ENCODE measurements at regions not wholly inside any gene's neighbourhood (a gene's known extent, or its start where the extent isn't known, plus 50 kb on each side); places are given as distances from the start of the nearest gene placed in this dataset.
"Not testable (repeated sequence)": the region's sequence is repeated elsewhere in the genome, so short reads cannot be mapped to it uniquely, and the experiment has no call there.

DNA sequence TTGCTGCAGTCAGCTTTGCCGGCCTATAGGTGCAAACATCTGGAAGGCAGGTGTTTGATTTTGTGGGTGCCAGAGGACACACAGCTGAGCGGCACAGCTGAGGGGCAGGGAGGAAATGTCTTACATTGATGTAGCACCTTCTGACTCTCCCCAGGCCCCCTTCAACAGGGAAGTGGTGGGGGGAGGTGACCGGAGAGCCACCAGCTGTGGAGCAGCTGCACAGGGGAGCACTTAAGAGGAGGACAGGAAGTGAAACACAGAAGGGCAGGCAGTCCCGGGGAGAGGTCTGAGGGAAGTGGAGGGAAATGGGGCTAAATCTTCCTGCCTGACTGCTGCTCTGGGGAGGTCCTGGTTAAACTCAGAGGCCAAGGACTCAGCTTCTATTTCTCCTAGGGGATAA, 409.1 kb downstream of the TNS1 start:
- H3K9me3 ChIP-seq (ENCODE audit: control insufficient read depth, low read length) = no peaks in the 10 kb centered on the region
- no peak for DNase-seq
- H3K4me1 ChIP-seq (ENCODE audit: control insufficient read depth, insufficient read depth, low read length, poor library complexity, severe bottlenecking) = no peaks in the 10 kb centered on the region

DNA sequence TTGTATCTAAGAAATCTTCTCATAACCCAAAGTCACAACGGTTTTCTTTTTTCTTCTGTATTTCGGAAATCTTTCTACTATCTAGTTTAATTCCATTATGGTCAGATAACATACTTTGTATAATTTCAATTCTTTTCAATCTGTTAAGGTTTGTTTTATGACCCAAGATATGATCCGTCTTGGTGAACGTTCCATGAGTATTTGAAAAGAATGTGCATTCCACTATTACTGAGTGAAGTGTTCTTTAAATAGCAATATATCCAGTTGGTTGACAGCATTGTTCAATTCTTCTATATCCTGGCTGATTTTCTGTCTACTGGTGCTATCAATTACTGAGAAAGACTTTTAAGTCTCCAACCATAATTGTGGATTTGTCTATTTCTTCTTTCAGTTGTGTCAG, 414.5 kb downstream of the TNS1 start:
- Histone ChIP-seq H3K36me3 (ENCODE audit: control insufficient read depth, insufficient read depth, low read length) (no peaks in the 10 kb centered on the region), H3K4me1 (ENCODE audit: control insufficient read depth, insufficient read depth, low read length, poor library complexity, severe bottlenecking) (no peaks in the 10 kb centered on the region), H3K4me3 (ENCODE audit: insufficient read depth, low read depth, low read length, poor library complexity, severe bottlenecking) (no peak overlapping the region), H3K27ac (ENCODE audit: insufficient read depth, low read length, poor library complexity, severe bottlenecking) (no peak overlapping the region), H3K9me3 (ENCODE audit: control insufficient read depth, low read length) (no peaks in the 10 kb centered on the region), H3K27me3 (replicated peaks; ENCODE audit: control insufficient read depth, insufficient read depth, low read length, poor library complexity, severe bottlenecking) (no peaks in the 10 kb centered on the region)
- DNase-seq = no peak

More for the DNA sequence above, 409.1 kb downstream of the TNS1 start:
- Histone ChIP-seq H3K27ac (ENCODE audit: insufficient read depth, low read length, poor library complexity, severe bottlenecking) (no peak overlapping the region), H3K4me3 (ENCODE audit: insufficient read depth, low read depth, low read length, poor library complexity, severe bottlenecking) (no peak overlapping the region), H3K36me3 (ENCODE audit: control insufficient read depth, insufficient read depth, low read length) (no peaks in the 10 kb centered on the region), H3K27me3 (replicated peaks; ENCODE audit: control insufficient read depth, insufficient read depth, low read length, poor library complexity, severe bottlenecking) (no peaks in the 10 kb centered on the region)

DNA sequence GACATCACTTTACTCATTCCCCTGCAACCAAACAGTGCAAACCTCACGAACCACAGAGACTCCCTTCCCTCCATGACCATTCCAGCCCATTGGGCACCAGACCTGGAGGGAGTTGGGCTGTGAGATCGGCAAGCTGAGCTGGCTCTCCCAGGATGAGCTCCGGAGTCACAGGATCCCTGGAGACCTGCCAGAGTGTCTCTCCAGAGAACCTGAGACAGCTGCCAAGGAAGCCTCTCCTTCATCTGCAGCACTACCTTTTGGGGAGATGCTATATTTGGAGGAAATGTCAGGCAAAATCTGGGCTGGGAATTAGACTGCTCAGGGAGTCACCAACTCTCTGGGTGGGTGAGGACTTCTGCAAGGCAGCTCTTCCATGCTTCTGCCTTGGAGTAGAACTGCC, 417.4 kb downstream of the TNS1 start:
- H3K4me3 ChIP-seq (ENCODE audit: insufficient read depth, low read depth, low read length, poor library complexity, severe bottlenecking) = no peak overlapping the region
- no peak for DNase-seq
- no peak overlapping the region for H3K27ac ChIP-seq (ENCODE audit: insufficient read depth, low read length, poor library complexity, severe bottlenecking)
- H3K4me1 ChIP-seq (ENCODE audit: control insufficient read depth, insufficient read depth, low read length, poor library complexity, severe bottlenecking) = no peaks in the 10 kb centered on the region
- H3K36me3 ChIP-seq (ENCODE audit: control insufficient read depth, insufficient read depth, low read length) = no peaks in the 10 kb centered on the region
- no peaks in the 10 kb centered on the region for H3K27me3 ChIP-seq (replicated peaks; ENCODE audit: control insufficient read depth, insufficient read depth, low read length, poor library complexity, severe bottlenecking)
- no peaks in the 10 kb centered on the region for H3K9me3 ChIP-seq (ENCODE audit: control insufficient read depth, low read length)

DNA sequence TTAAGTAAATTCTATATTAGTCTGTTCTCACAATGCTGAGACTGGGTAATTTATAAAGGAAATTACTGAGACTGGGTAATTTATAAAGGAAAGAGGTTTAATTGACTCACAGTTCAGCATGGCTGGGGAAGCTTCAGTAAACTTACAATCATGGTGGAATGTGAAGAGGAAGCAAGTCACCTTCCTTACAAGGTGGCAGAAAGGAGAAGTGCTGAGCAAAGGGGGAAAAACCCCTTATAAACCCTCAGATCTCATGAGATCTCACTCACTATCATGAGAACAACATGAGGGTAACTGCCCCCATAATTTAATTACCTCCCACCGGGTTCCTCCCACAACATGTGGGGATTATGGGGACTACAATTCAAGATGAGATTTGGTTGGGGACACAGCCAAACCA, 422.4 kb downstream of the TNS1 start:
- H3K4me3 ChIP-seq (ENCODE audit: insufficient read depth, low read depth, low read length, poor library complexity, severe bottlenecking); H3K36me3 ChIP-seq (ENCODE audit: control insufficient read depth, insufficient read depth, low read length); H3K27me3 ChIP-seq (replicated peaks; ENCODE audit: control insufficient read depth, insufficient read depth, low read length, poor library complexity, severe bottlenecking); H3K4me1 ChIP-seq (ENCODE audit: control insufficient read depth, insufficient read depth, low read length, poor library complexity, severe bottlenecking); DNase-seq; H3K27ac ChIP-seq (ENCODE audit: insufficient read depth, low read length, poor library complexity, severe bottlenecking); H3K9me3 ChIP-seq (ENCODE audit: control insufficient read depth, low read length): not testable (repeated sequence)

DNA sequence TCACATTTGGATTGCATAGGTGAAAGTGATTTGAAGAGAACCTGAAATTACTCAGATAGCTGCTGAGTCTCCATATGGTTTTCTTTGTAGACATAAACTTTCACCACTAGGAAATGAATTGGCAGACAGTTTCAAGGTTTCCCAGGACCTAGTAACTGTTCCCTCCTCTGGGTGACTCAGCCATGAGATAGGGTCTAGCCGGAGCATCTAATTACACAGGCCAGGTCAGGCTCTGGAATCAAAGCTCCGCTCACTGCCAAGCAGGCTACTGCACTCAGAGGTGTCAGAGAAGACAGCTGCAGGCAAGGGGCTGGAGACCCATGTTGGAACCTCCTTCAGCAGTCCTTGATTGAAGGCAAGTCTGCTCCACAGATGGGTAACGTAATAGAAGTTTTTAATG, 429.2 kb downstream of the TNS1 start:
- no peak for DNase-seq
- no peaks in the 10 kb centered on the region for H3K27me3 ChIP-seq (replicated peaks; ENCODE audit: control insufficient read depth, insufficient read depth, low read length, poor library complexity, severe bottlenecking)

DNA sequence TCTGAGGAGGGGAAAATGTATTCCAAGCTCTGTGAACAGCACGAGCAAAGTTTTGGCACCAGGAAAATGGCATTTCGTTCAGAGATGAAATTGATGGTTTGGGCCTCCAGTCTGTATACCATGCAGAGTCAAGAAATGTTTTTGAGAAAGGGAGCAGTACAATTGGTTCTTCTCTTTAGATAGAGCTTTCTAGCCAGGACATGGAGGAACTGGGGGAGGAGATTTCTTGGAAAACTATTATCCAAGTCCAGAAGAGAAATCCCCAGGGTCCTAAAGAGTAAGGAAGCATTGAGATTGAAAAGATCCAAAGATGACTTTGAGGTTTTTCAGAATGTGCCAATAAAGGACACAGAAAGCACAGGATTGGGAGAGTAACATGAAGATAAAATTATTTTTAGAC, 432.4 kb downstream of the TNS1 start:
- Histone ChIP-seq H3K4me1 (ENCODE audit: control insufficient read depth, insufficient read depth, low read length, poor library complexity, severe bottlenecking) (no peaks in the 10 kb centered on the region), H3K27me3 (replicated peaks; ENCODE audit: control insufficient read depth, insufficient read depth, low read length, poor library complexity, severe bottlenecking) (no peaks in the 10 kb centered on the region), H3K27ac (ENCODE audit: insufficient read depth, low read length, poor library complexity, severe bottlenecking) (no peak overlapping the region), H3K4me3 (ENCODE audit: insufficient read depth, low read depth, low read length, poor library complexity, severe bottlenecking) (no peak overlapping the region), H3K36me3 (ENCODE audit: control insufficient read depth, insufficient read depth, low read length) (no peaks in the 10 kb centered on the region), H3K9me3 (ENCODE audit: control insufficient read depth, low read length) (no peaks in the 10 kb centered on the region)
- no peak for DNase-seq

More for the DNA sequence above, 429.2 kb downstream of the TNS1 start:
- H3K4me1 ChIP-seq (ENCODE audit: control insufficient read depth, insufficient read depth, low read length, poor library complexity, severe bottlenecking) = no peaks in the 10 kb centered on the region
- H3K9me3 ChIP-seq (ENCODE audit: control insufficient read depth, low read length) = no peaks in the 10 kb centered on the region
- H3K27ac ChIP-seq (ENCODE audit: insufficient read depth, low read length, poor library complexity, severe bottlenecking) = no peak overlapping the region
- no peaks in the 10 kb centered on the region for H3K36me3 ChIP-seq (ENCODE audit: control insufficient read depth, insufficient read depth, low read length)
- H3K4me3 ChIP-seq (ENCODE audit: insufficient read depth, low read depth, low read length, poor library complexity, severe bottlenecking) = no peak overlapping the region

DNA sequence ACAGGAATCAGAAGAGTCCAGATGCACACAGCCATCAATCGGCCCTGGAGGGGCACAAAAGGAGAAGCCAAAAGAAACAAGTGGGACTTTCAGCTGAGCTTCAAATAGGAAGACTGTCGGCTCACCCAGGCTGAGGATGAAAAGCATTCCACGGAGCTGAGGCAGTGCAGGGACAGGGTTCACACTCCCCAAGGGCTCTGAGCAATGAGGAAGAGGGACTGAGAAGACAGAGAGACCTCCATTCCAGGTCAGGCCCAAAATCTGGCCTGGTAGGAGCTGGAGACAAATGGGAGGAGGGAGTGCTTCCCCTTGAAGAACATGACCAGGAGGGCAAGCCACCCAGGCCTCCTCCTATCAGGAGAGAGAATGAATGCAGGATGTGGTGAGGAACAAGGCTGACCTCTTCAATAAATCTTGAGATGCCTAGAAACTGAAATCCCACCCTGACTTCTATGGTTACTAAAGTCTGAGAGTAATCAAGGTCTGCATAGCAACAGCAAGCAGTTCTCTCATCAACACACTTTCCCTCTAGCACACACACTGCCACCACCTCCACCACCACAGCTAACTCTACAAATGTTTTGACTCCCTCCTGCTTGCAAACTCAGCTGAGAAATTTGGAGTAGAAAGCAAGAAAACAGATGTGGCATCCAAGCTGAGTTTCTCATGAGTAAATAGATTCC, 434.4 kb downstream of the TNS1 start:
- H3K27me3 ChIP-seq (replicated peaks; ENCODE audit: control insufficient read depth, insufficient read depth, low read length, poor library complexity, severe bottlenecking) = no peaks in the 10 kb centered on the region
- no peaks in the 10 kb centered on the region for H3K36me3 ChIP-seq (ENCODE audit: control insufficient read depth, insufficient read depth, low read length)
- DNase-seq = no peak
- no peak overlapping the region for H3K4me3 ChIP-seq (ENCODE audit: insufficient read depth, low read depth, low read length, poor library complexity, severe bottlenecking)
- H3K9me3 ChIP-seq (ENCODE audit: control insufficient read depth, low read length) = no peaks in the 10 kb centered on the region
- H3K4me1 ChIP-seq (ENCODE audit: control insufficient read depth, insufficient read depth, low read length, poor library complexity, severe bottlenecking) = no peaks in the 10 kb centered on the region
- no peak overlapping the region for H3K27ac ChIP-seq (ENCODE audit: insufficient read depth, low read length, poor library complexity, severe bottlenecking)

DNA sequence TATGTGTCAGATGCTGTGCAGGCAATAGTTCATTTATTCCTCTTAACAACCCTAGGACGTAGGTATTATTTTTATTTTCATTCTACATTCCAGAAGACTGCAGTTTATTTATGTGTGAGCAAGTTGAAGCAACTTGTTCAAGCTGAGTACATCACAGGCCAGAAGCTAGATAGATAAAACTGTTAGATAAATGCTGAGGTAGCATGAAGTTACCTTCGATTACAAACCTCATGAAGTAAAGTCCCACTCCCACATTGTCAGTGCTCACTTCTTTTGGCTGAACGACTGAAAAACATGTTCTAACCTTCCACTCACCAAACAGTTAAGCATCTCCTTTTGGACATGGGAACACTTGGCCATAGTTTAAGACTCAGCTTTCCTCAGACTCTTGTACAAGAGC, 439.2 kb downstream of the TNS1 start:
- H3K27me3 ChIP-seq (replicated peaks; ENCODE audit: control insufficient read depth, insufficient read depth, low read length, poor library complexity, severe bottlenecking) = no peaks in the 10 kb centered on the region

DNA sequence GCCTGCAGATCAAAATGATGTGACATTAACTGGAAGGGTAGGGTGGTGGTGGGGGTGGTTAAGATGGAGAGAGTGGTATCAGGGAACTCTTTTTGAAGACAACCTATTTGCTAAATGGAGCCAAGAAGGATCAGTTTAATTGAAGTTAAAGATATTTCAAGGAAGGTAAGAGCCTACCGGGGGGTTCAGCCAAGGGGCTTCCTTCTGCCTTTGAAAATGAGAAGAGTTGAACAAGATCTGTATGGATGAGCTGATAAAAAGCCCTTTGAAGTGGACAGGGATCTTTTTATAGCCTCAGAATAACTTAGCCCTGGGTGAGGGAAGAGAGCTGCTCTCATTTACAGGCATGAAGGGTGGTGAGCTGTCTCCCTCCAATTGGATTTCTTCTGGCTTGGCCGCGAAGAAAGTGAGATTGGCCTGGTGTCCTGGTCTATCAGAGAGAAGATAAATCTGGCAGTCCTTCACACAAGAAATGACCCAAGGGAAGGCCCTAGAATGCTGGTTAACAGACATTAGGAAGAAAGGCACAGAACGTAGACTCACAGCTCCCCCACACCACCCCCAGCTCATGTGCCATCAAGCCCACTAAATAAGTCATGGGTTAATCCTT, 439.8 kb downstream of the TNS1 start:
- H3K4me3 ChIP-seq (ENCODE audit: insufficient read depth, low read depth, low read length, poor library complexity, severe bottlenecking) = no peak overlapping the region
- H3K4me1 ChIP-seq (ENCODE audit: control insufficient read depth, insufficient read depth, low read length, poor library complexity, severe bottlenecking) = no peaks in the 10 kb centered on the region
- H3K36me3 ChIP-seq (ENCODE audit: control insufficient read depth, insufficient read depth, low read length) = no peaks in the 10 kb centered on the region
- no peak overlapping the region for H3K27ac ChIP-seq (ENCODE audit: insufficient read depth, low read length, poor library complexity, severe bottlenecking)
- H3K9me3 ChIP-seq (ENCODE audit: control insufficient read depth, low read length) = no peaks in the 10 kb centered on the region
- H3K27me3 ChIP-seq (replicated peaks; ENCODE audit: control insufficient read depth, insufficient read depth, low read length, poor library complexity, severe bottlenecking) = no peaks in the 10 kb centered on the region
- DNase-seq = no peak

More for the DNA sequence above, 439.2 kb downstream of the TNS1 start:
- Histone ChIP-seq H3K36me3 (ENCODE audit: control insufficient read depth, insufficient read depth, low read length) (no peaks in the 10 kb centered on the region), H3K9me3 (ENCODE audit: control insufficient read depth, low read length) (no peaks in the 10 kb centered on the region), H3K4me1 (ENCODE audit: control insufficient read depth, insufficient read depth, low read length, poor library complexity, severe bottlenecking) (no peaks in the 10 kb centered on the region), H3K4me3 (ENCODE audit: insufficient read depth, low read depth, low read length, poor library complexity, severe bottlenecking) (no peak overlapping the region), H3K27ac (ENCODE audit: insufficient read depth, low read length, poor library complexity, severe bottlenecking) (no peak overlapping the region)
- no peak for DNase-seq

DNA sequence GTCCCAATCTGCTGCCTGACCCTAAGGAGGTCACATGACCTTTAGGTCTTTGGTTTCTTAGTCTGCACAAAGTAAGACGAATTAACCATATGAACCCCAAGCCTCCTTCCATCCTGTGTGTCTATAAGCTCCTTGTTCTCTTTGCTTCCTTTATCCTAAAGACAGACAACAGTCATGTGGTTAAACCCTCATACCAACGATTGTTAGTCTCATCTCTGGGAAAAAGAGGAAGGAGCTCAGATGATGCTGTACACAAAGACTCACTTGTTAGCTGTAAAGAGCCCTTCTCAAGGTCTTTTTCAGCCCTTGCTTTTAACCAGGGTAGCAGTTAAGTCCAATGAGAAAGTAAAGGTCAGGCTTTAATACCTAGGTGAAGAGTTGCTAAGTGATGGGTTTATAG, 443.7 kb downstream of the TNS1 start:
- H3K9me3 ChIP-seq (ENCODE audit: control insufficient read depth, low read length) = no peaks in the 10 kb centered on the region
- no peak for DNase-seq

More for the DNA sequence above, 443.7 kb downstream of the TNS1 start:
- Histone ChIP-seq H3K4me1 (ENCODE audit: control insufficient read depth, insufficient read depth, low read length, poor library complexity, severe bottlenecking) (no peaks in the 10 kb centered on the region), H3K27me3 (replicated peaks; ENCODE audit: control insufficient read depth, insufficient read depth, low read length, poor library complexity, severe bottlenecking) (no peaks in the 10 kb centered on the region), H3K4me3 (ENCODE audit: insufficient read depth, low read depth, low read length, poor library complexity, severe bottlenecking) (no peak overlapping the region), H3K27ac (ENCODE audit: insufficient read depth, low read length, poor library complexity, severe bottlenecking) (no peak overlapping the region), H3K36me3 (ENCODE audit: control insufficient read depth, insufficient read depth, low read length) (no peaks in the 10 kb centered on the region)
